B cell (primary cell): ENCODE measurements at regions not wholly inside any gene's neighbourhood (a gene's known extent, or its start where the extent isn't known, plus 50 kb on each side); places are given as distances from the start of the nearest gene placed in this dataset.

Experiments used
- ATAC-seq: fragments of 200-7000 bp; cut with Tn5 transposase; one replicate; pipeline ENCODE4 v1.10.0; 2021; ENCODE audit warnings: low read depth, mild to moderate bottlenecking, moderate number of reproducible peaks, moderate library complexity
- CTCF ChIA-PET: fragments of 350-600 bp; sonication (Branson Sonifier 250); formaldehyde crosslinking; loops from one replicate; lab custom pipeline; 2021; ENCODE audit warnings: antibody characterized with exemption, inconsistent platforms; lab: Charles Lee
- POLR2A ChIA-PET: fragments of 350-600 bp; sonication (Branson Sonifier 250); formaldehyde crosslinking; loops from one replicate; lab custom pipeline; 2021; ENCODE audit warnings: antibody characterized with exemption; lab: Charles Lee
- DNase-seq: peaks from one replicate; pipeline ENCODE4 v3.0.0; 2013
- H2AFZ ChIP-seq: 2 replicates; pipeline ENCODE4 v1.6.1; 2012; ENCODE audit warnings: mild to moderate bottlenecking, low read depth, low read length; ENCODE audit not compliant: insufficient read depth, poor library complexity, severe bottlenecking
- H3K27ac ChIP-seq, 2 donors: 1 replicate in 1 of 2; 2 replicates in 1 of 2; pipeline ENCODE4 v1.5.1; 2012 to 2013; ENCODE audit warnings: low read length in 2 of 2, mild to moderate bottlenecking in 2 of 2, moderate library complexity in 1 of 2
- H3K27me3 ChIP-seq, 4 experiments: fragments of 200-600 bp in 1 of 4; sonication (generic) in 1 of 4; replicated peaks in 1 of 4; 1 replicate in 2 of 4; 2 replicates in 2 of 4; pipeline versions ENCODE4 v1.6.1 to v1.7.0; 2013 to 2016; ENCODE audit warnings: low read length in 3 of 4, mild to moderate bottlenecking in 2 of 4, mixed read lengths in 1 of 4, moderate library complexity in 1 of 4; ENCODE audit not compliant: insufficient read depth in 4 of 4, control insufficient read depth in 3 of 4; ENCODE audit errors: control extremely low read depth in 1 of 4
- H3K36me3 ChIP-seq, 2 experiments: replicated peaks in 1 of 2; 1 replicate in 1 of 2; 2 replicates in 1 of 2; pipeline versions ENCODE4 v1.6.1 to v1.7.1; 2013; ENCODE audit warnings: low read length in 1 of 2; ENCODE audit not compliant: insufficient read depth in 2 of 2, control insufficient read depth in 1 of 2; ENCODE audit errors: control extremely low read depth in 1 of 2, extremely low read depth in 1 of 2
- H3K4me1 ChIP-seq, 2 donors: fragments of 200-600 bp in 1 of 2; sonication (generic) in 1 of 2; 1 replicate in 1 of 2; 2 replicates in 1 of 2; pipeline versions ENCODE4 v1.5.1 to v1.6.1; 2013 to 2017; ENCODE audit warnings: low read length in 2 of 2; ENCODE audit not compliant: control insufficient read depth in 2 of 2, insufficient read depth in 2 of 2
- H3K4me2 ChIP-seq: replicated peaks from 2 replicates; pipeline ENCODE3; 2012; ENCODE audit warnings: mild to moderate bottlenecking, low read depth, low read length; ENCODE audit not compliant: poor library complexity, severe bottlenecking
- H3K4me3 ChIP-seq, 5 experiments: fragments of 200-600 bp in 1 of 5; sonication (generic) in 1 of 5; 1 replicate in 3 of 5; 2 replicates in 2 of 5; pipeline versions ENCODE4 v1.5.1 to v1.7.0; 2011 to 2016; ENCODE audit warnings: low read length in 4 of 5, mild to moderate bottlenecking in 4 of 5, low read depth in 2 of 5, control low read depth in 1 of 5, moderate library complexity in 1 of 5; ENCODE audit not compliant: insufficient read depth in 1 of 5; ENCODE audit errors: control extremely low read depth in 1 of 5, extremely low read depth in 1 of 5
- H3K79me2 ChIP-seq: fragments of 200-600 bp; sonication (generic); one replicate; pipeline ENCODE4 v1.6.0; 2016; ENCODE audit warnings: low read length; ENCODE audit not compliant: control insufficient read depth, insufficient read depth
- H3K9ac ChIP-seq: fragments of 200-600 bp; sonication (generic); 2 replicates; pipeline ENCODE4 v1.6.1; 2017; ENCODE audit warnings: mild to moderate bottlenecking, low read length, moderate library complexity
- H3K9me3 ChIP-seq, 3 donors: one replicate each; pipeline versions ENCODE4 v1.6.1 to v1.7.1; 2013; ENCODE audit warnings: low read length in 2 of 3; ENCODE audit not compliant: control insufficient read depth in 2 of 3, insufficient read depth in 1 of 3; ENCODE audit errors: control extremely low read depth in 1 of 3
- H4K20me1 ChIP-seq: 2 replicates; pipeline ENCODE4 v1.6.0; 2012; ENCODE audit warnings: mild to moderate bottlenecking, low read length; ENCODE audit not compliant: insufficient read depth, control insufficient read depth, poor library complexity, severe bottlenecking
- H3K27ac Mint-ChIP-seq: one replicate; pipeline ENCODE4 v1.8.0; 2021; ENCODE audit warnings: mixed read lengths
- H3K27me3 Mint-ChIP-seq: one replicate; pipeline ENCODE4 v1.8.0; 2021; ENCODE audit warnings: mixed read lengths
- H3K4me1 Mint-ChIP-seq: one replicate; pipeline ENCODE4 v1.8.0; 2021; ENCODE audit warnings: mixed read lengths
- H3K4me3 Mint-ChIP-seq: one replicate; pipeline ENCODE4 v1.8.0; 2021; ENCODE audit warnings: mixed read lengths
- H3K9me3 Mint-ChIP-seq: one replicate; pipeline ENCODE4 v1.8.0; 2022; ENCODE audit warnings: mixed read lengths; ENCODE audit not compliant: insufficient read depth
- EZH2 ChIP-seq: IDR thresholded peaks from 2 replicates; pipeline ENCODE4 v1.6.1; 2012; ENCODE audit warnings: borderline replicate concordance, low read depth, mild to moderate bottlenecking, moderate library complexity, low read length; ENCODE audit not compliant: insufficient read depth, poor library complexity, severe bottlenecking
- WGBS: methylation state at CpG from one replicate; pipeline ENCODE4 v1.1.5; 2013; ENCODE audit warnings: missing lambda C conversion rate; ENCODE audit not compliant: insufficient coverage; 5-methylcytosine and 5-hydroxymethylcytosine counted together
- intact Hi-C: fragments of 100-400 bp; cut with micrococcal nuclease; formaldehyde crosslinking; loops from one replicate; pipeline ENCODE4 v1.10.0; 2022
- TF ChIP-seq, protein P1 (sequence below): fragments of 200-600 bp; IDR thresholded peaks from one replicate; pipeline ENCODE4 v1.8.0; 2022; ENCODE audit warnings: antibody characterized with exemption, mild to moderate bottlenecking

DNA sequence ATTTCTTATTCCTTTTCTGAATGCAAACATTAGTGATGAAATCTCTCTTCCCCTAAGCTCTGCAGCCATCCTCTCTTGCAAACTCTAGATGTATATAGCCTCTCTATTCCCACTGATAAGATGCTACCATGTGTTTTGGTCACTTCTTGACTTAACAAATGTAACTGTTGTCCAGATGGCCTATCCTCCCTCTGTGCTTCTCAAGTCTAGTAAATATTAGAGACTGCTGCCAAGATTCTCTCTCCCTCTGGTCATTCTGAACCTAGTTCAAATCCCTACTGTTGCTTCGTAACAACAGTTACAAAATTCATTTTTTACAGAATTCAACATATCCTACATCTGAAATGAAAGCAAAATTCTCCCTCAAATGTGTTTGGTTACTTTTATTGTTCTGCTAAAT lies 156.6 kb downstream of the TXNL1 start:
- H3K4me3 Mint-ChIP-seq, result no peak overlapping the region
- no peak for TF ChIP-seq EZH2
- TF ChIP-seq, protein P1, sequence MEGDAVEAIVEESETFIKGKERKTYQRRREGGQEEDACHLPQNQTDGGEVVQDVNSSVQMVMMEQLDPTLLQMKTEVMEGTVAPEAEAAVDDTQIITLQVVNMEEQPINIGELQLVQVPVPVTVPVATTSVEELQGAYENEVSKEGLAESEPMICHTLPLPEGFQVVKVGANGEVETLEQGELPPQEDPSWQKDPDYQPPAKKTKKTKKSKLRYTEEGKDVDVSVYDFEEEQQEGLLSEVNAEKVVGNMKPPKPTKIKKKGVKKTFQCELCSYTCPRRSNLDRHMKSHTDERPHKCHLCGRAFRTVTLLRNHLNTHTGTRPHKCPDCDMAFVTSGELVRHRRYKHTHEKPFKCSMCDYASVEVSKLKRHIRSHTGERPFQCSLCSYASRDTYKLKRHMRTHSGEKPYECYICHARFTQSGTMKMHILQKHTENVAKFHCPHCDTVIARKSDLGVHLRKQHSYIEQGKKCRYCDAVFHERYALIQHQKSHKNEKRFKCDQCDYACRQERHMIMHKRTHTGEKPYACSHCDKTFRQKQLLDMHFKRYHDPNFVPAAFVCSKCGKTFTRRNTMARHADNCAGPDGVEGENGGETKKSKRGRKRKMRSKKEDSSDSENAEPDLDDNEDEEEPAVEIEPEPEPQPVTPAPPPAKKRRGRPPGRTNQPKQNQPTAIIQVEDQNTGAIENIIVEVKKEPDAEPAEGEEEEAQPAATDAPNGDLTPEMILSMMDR, result no peak
- intact Hi-C loops, result no loop called here
- Histone ChIP-seq H3K79me2 (no peaks in the 10 kb centered on the region), H2AFZ (no peak overlapping the region), H3K9me3 (no peaks in the 10 kb centered on the region), H3K4me3 (no peak overlapping the region), H3K4me2 (no peak overlapping the region), H3K9ac (no peak overlapping the region), H3K27me3 (no peaks in the 10 kb centered on the region), H3K36me3 (no peaks in the 10 kb centered on the region), H3K27ac (no peak overlapping the region), H4K20me1 (no peaks in the 10 kb centered on the region), H3K4me1 (no peaks in the 10 kb centered on the region)
- CTCF ChIA-PET, result no interaction called here
- ATAC-seq (no peak), DNase-seq (no peak)
- no peak overlapping the region for H3K27ac Mint-ChIP-seq
- peaks cover 1% of the 10 kb centered on the region for H3K9me3 Mint-ChIP-seq
- no CpG with 5 or more reads among the region's 1 CpG for WGBS
- POLR2A ChIA-PET, result no interaction called here
- peaks cover 5% of the 10 kb centered on the region for H3K27me3 Mint-ChIP-seq
- H3K4me1 Mint-ChIP-seq, result no peaks in the 10 kb centered on the region

DNA sequence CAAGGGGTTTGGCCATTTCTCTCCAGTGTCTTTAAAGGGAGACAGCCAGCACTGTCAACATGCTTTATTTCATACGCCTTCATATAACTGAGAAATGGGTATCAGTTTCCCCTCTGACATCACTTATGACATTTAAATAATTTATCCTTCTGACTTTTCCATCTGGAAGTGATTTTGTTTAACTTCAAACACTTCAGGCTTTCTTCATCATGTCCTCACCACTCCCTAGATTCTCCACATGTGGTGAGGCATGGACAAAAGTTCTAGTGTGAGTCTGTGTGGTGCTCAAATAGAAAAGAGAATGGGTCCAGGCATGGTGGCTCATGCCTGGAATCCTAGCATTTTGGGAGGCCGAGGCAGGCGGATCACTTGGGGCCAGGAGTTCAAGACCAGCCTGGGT lies 158.6 kb downstream of the TXNL1 start:
- Histone ChIP-seq H3K4me2 (no peak overlapping the region), H3K27ac (no peak overlapping the region), H3K79me2 (no peaks in the 10 kb centered on the region), H3K4me1 (no peaks in the 10 kb centered on the region), H2AFZ (no peak overlapping the region), H4K20me1 (no peaks in the 10 kb centered on the region), H3K9ac (no peak overlapping the region), H3K9me3 (no peaks in the 10 kb centered on the region), H3K27me3 (no peaks in the 10 kb centered on the region), H3K4me3 (no peak overlapping the region), H3K36me3 (no peaks in the 10 kb centered on the region)
- DNase-seq (no peak), ATAC-seq (no peak)
- no peak for TF ChIP-seq EZH2
- TF ChIP-seq, protein P1, result no peak
- H3K4me3 Mint-ChIP-seq, result no peak overlapping the region
- WGBS, result no CpG with 5 or more reads among the region's 3 CpGs
- no peaks in the 10 kb centered on the region for H3K4me1 Mint-ChIP-seq
- H3K27ac Mint-ChIP-seq, result no peak overlapping the region
- ChIA-PET POLR2A (no interaction called here), CTCF (no interaction called here)
- H3K9me3 Mint-ChIP-seq, result peaks cover 1% of the 10 kb centered on the region
- intact Hi-C loops, result no loop called here
- peaks cover 5% of the 10 kb centered on the region for H3K27me3 Mint-ChIP-seq
